Activated CD8-positive, alpha-beta memory T cell treated with anti-CD3 and anti-CD28 coated beads, Interleukin-2, amount 50 U/mL, for 48 hours (primary cell): ENCODE measurements at regions not wholly inside any gene's neighbourhood (a gene's known extent, or its start where the extent isn't known, plus 50 kb on each side); places are given as distances from the start of the nearest gene placed in this dataset.
"Not testable (repeated sequence)": the region's sequence is repeated elsewhere in the genome, so short reads cannot be mapped to it uniquely, and the experiment has no call there.

Experiments used
- DNase-seq: peaks from one replicate; pipeline ENCODE4 v3.0.0-alpha.2; 2020

GRCh38 chr20:5381527-5381926, 64.8 kb upstream of the PROKR2 start:
- not testable (repeated sequence) for DNase-seq

- no peak for DNase-seq
Observed at GRCh38 chr20:5377484-5377883, 60.7 kb upstream of the PROKR2 start.

GRCh38 chr20:5376228-5376627, 59.5 kb upstream of the PROKR2 start:
- DNase-seq: no peak

- DNase-seq: no peak
Observed at GRCh38 chr20:5374171-5374570, 57.4 kb upstream of the PROKR2 start.

GRCh38 chr20:5372371-5372770, 55.6 kb upstream of the PROKR2 start:
- DNase-seq: no peak

- no peak for DNase-seq
Observed at GRCh38 chr20:5369629-5370028, 52.9 kb upstream of the PROKR2 start.
